ENCODE measurements at regions not wholly inside any gene's neighbourhood (a gene's known extent, or its start where the extent isn't known, plus 50 kb on each side); places are given as distances from the start of the nearest gene placed in this dataset.
A peak's percentile ranks its signal among the peaks of the same experiment; 100 is the strongest.

- TF ChIP-seq CTCF (conservative IDR thresholded peaks at IDR 0.05; ENCODE audit: low read depth, low read length), result no peak
- no peak for DNase-seq (ENCODE audit: low read depth)
- H3K4me3 ChIP-seq (ENCODE audit: low read length), result no peak overlapping the region
Measured at GRCh38 chr11:91926965-91927364, 297.7 kb upstream of the FAT3 start.

GRCh38 chr11:91922846-91923245, 301.8 kb upstream of the FAT3 start:
- H3K4me3 ChIP-seq (ENCODE audit: low read length), result no peak overlapping the region
- TF ChIP-seq CTCF (conservative IDR thresholded peaks at IDR 0.05; ENCODE audit: low read depth, low read length), result no peak
- DNase-seq (ENCODE audit: low read depth), result no peak

GRCh38 chr11:91921974-91922373, 302.6 kb upstream of the FAT3 start:
- peak; percentile 81 for DNase-seq (ENCODE audit: low read depth)
- H3K4me3 ChIP-seq (ENCODE audit: low read length), result no peak overlapping the region
- no peak for TF ChIP-seq CTCF (conservative IDR thresholded peaks at IDR 0.05; ENCODE audit: low read depth, low read length)

GRCh38 chr11:91913407-91913806, 311.2 kb upstream of the FAT3 start:
- H3K4me3 ChIP-seq (ENCODE audit: low read length), result no peak overlapping the region
- no peak for DNase-seq (ENCODE audit: low read depth)
- TF ChIP-seq CTCF (conservative IDR thresholded peaks at IDR 0.05; ENCODE audit: low read depth, low read length), result no peak

GRCh38 chr11:91912322-91912721, 312.3 kb upstream of the FAT3 start:
- no peak overlapping the region for H3K4me3 ChIP-seq (ENCODE audit: low read length)
- DNase-seq (ENCODE audit: low read depth), result no peak
- TF ChIP-seq CTCF (conservative IDR thresholded peaks at IDR 0.05; ENCODE audit: low read depth, low read length), result no peak

GRCh38 chr11:91906871-91907624, 317.6 kb upstream of the FAT3 start:
- no peak for TF ChIP-seq CTCF (conservative IDR thresholded peaks at IDR 0.05; ENCODE audit: low read depth, low read length)
- no peak overlapping the region for H3K4me3 ChIP-seq (ENCODE audit: low read length)
- no peak for DNase-seq (ENCODE audit: low read depth)

Measured in retinal pigment epithelial cell (primary cell).